ENCODE measurements at regions not wholly inside any gene's neighbourhood (a gene's known extent, or its start where the extent isn't known, plus 50 kb on each side); places are given as distances from the start of the nearest gene placed in this dataset.

GRCh38 chr3:71849681-71850080 is 64.7 kb upstream of the PROK2 start:
- H3K27me3 Mint-ChIP-seq (ENCODE audit: low read depth), result peaks cover 19% of the 10 kb centered on the region
- H3K36me3 Mint-ChIP-seq, result no peaks in the 10 kb centered on the region
- no peak overlapping the region for H3K4me3 Mint-ChIP-seq
- H3K27ac Mint-ChIP-seq, result no peak overlapping the region
- H3K4me1 Mint-ChIP-seq, result no peaks in the 10 kb centered on the region
- DNase-seq (ENCODE audit: low spot score in 2 of 2, unreplicated experiment in 2 of 2), result no peak
- H3K9me3 Mint-ChIP-seq, result peaks cover 8% of the 10 kb centered on the region
- TF ChIP-seq CTCF (IDR thresholded peaks at IDR 0.05; ENCODE audit: unreplicated experiment), result no peak

GRCh38 chr3:71847794-71848193 is 62.8 kb upstream of the PROK2 start:
- Mint-ChIP-seq H3K4me3 (no peak overlapping the region), H3K36me3 (no peaks in the 10 kb centered on the region), H3K27me3 (ENCODE audit: low read depth) (peaks cover 31% of the 10 kb centered on the region), H3K27ac (no peak overlapping the region), H3K9me3 (peaks cover 8% of the 10 kb centered on the region), H3K4me1 (no peaks in the 10 kb centered on the region)
- TF ChIP-seq CTCF (IDR thresholded peaks at IDR 0.05; ENCODE audit: unreplicated experiment), result no peak
- DNase-seq (ENCODE audit: low spot score in 2 of 2, unreplicated experiment in 2 of 2), result no peak

GRCh38 chr3:71846185-71846584 is 61.2 kb upstream of the PROK2 start:
- no peak overlapping the region for H3K4me3 Mint-ChIP-seq
- TF ChIP-seq CTCF (IDR thresholded peaks at IDR 0.05; ENCODE audit: unreplicated experiment), result no peak
- no peak overlapping the region for H3K27ac Mint-ChIP-seq
- no peaks in the 10 kb centered on the region for H3K36me3 Mint-ChIP-seq
- peaks cover 8% of the 10 kb centered on the region for H3K9me3 Mint-ChIP-seq
- H3K27me3 Mint-ChIP-seq (ENCODE audit: low read depth), result peaks cover 30% of the 10 kb centered on the region
- no peak for DNase-seq (ENCODE audit: low spot score in 2 of 2, unreplicated experiment in 2 of 2)
- H3K4me1 Mint-ChIP-seq, result no peaks in the 10 kb centered on the region

GRCh38 chr3:71843071-71843470 is 58.1 kb upstream of the PROK2 start:
- H3K27me3 Mint-ChIP-seq (ENCODE audit: low read depth), result peaks cover 22% of the 10 kb centered on the region
- no peaks in the 10 kb centered on the region for H3K4me1 Mint-ChIP-seq
- H3K36me3 Mint-ChIP-seq, result no peaks in the 10 kb centered on the region
- no peak for TF ChIP-seq CTCF (IDR thresholded peaks at IDR 0.05; ENCODE audit: unreplicated experiment)
- H3K9me3 Mint-ChIP-seq, result no peaks in the 10 kb centered on the region
- H3K27ac Mint-ChIP-seq, result no peak overlapping the region
- no peak overlapping the region for H3K4me3 Mint-ChIP-seq
- DNase-seq (ENCODE audit: low spot score in 2 of 2, unreplicated experiment in 2 of 2), result no peak

GRCh38 chr3:71838406-71838805 is 53.5 kb upstream of the PROK2 start:
- H3K27me3 Mint-ChIP-seq (ENCODE audit: low read depth), result peaks cover 5% of the 10 kb centered on the region
- no peak overlapping the region for H3K4me3 Mint-ChIP-seq

More at GRCh38 chr3:71838406-71838805, 53.5 kb upstream of the PROK2 start:
- Mint-ChIP-seq H3K36me3 (no peaks in the 10 kb centered on the region), H3K27ac (no peak overlapping the region), H3K9me3 (no peaks in the 10 kb centered on the region), H3K4me1 (peaks cover 4% of the 10 kb centered on the region)
- TF ChIP-seq CTCF (IDR thresholded peaks at IDR 0.05; ENCODE audit: unreplicated experiment), result no peak
- no peak for DNase-seq (ENCODE audit: low spot score in 2 of 2, unreplicated experiment in 2 of 2)
